ENCODE measurements at regions not wholly inside any gene's neighbourhood (a gene's known extent, or its start where the extent isn't known, plus 50 kb on each side); places are given as distances from the start of the nearest gene placed in this dataset.

GRCh38 chr20:22366631-22367030 lies 217.7 kb downstream of the FOXA2 start:
- DNase-seq: no peak

GRCh38 chr20:22354647-22355046 lies 229.7 kb downstream of the FOXA2 start:
- no peak for DNase-seq

- no peak for DNase-seq
Measured at GRCh38 chr20:22353586-22353985, 230.8 kb downstream of the FOXA2 start.

GRCh38 chr20:22352019-22352418 lies 232.4 kb downstream of the FOXA2 start:
- DNase-seq: no peak

GRCh38 chr20:22350624-22351023 lies 233.7 kb downstream of the FOXA2 start:
- no peak for DNase-seq

- DNase-seq: no peak
Measured at GRCh38 chr20:22348010-22348409, 236.4 kb downstream of the FOXA2 start.

GRCh38 chr20:22346716-22347115 lies 237.7 kb downstream of the FOXA2 start:
- DNase-seq: no peak

GRCh38 chr20:22343612-22344011 lies 240.8 kb downstream of the FOXA2 start:
- DNase-seq: no peak

- DNase-seq: no peak
Measured at GRCh38 chr20:22342410-22342809, 242.0 kb downstream of the FOXA2 start.

GRCh38 chr20:22341508-22341907 lies 242.9 kb downstream of the FOXA2 start:
- DNase-seq: no peak

- DNase-seq: no peak
Measured at GRCh38 chr20:22339946-22340345, 244.4 kb downstream of the FOXA2 start.

GRCh38 chr20:22339091-22339881 lies 245.1 kb downstream of the FOXA2 start:
- peak; percentile 12 for DNase-seq

GRCh38 chr20:22338140-22338708 lies 246.1 kb downstream of the FOXA2 start:
- no peak for DNase-seq

GRCh38 chr20:22335210-22335609 lies 249.2 kb downstream of the FOXA2 start:
- no peak for DNase-seq

GRCh38 chr20:22333885-22334545 lies 250.4 kb downstream of the FOXA2 start:
- peak; percentile 24 for DNase-seq

- DNase-seq: no peak
Measured at GRCh38 chr20:22324505-22324904, 259.9 kb downstream of the FOXA2 start.

GRCh38 chr20:22322513-22322912 lies 261.9 kb downstream of the FOXA2 start:
- no peak for DNase-seq

- DNase-seq: no peak
Measured at GRCh38 chr20:22321191-22321590, 263.2 kb downstream of the FOXA2 start.

- DNase-seq: no peak
Measured at GRCh38 chr20:22320245-22320915, 264.0 kb downstream of the FOXA2 start.

GRCh38 chr20:22315771-22316170 lies 268.6 kb downstream of the FOXA2 start:
- DNase-seq: no peak

GRCh38 chr20:22315073-22315472 lies 269.3 kb downstream of the FOXA2 start:
- DNase-seq: no peak

GRCh38 chr20:22312744-22313346 lies 271.5 kb downstream of the FOXA2 start:
- no peak for DNase-seq

GRCh38 chr20:22308934-22309333 lies 275.4 kb downstream of the FOXA2 start:
- no peak for DNase-seq
